ENCODE measurements at regions not wholly inside any gene's neighbourhood (a gene's known extent, or its start where the extent isn't known, plus 50 kb on each side); places are given as distances from the start of the nearest gene placed in this dataset.

- TF ChIP-seq CTCF (conservative IDR thresholded peaks at IDR 0.05; ENCODE audit: low read length): no peak
- DNase-seq (ENCODE audit: low read depth): no peak
- H3K4me3 ChIP-seq (ENCODE audit: low read length): no peak overlapping the region
Observed at GRCh38 chr5:2138896-2139295, 256.2 kb upstream of the IRX4 start.

- no peak for DNase-seq (ENCODE audit: low read depth)
- TF ChIP-seq CTCF (conservative IDR thresholded peaks at IDR 0.05; ENCODE audit: low read length): no peak
- H3K4me3 ChIP-seq (ENCODE audit: low read length): no peak overlapping the region
Observed at GRCh38 chr5:2137444-2138050, 254.8 kb upstream of the IRX4 start.

DNA sequence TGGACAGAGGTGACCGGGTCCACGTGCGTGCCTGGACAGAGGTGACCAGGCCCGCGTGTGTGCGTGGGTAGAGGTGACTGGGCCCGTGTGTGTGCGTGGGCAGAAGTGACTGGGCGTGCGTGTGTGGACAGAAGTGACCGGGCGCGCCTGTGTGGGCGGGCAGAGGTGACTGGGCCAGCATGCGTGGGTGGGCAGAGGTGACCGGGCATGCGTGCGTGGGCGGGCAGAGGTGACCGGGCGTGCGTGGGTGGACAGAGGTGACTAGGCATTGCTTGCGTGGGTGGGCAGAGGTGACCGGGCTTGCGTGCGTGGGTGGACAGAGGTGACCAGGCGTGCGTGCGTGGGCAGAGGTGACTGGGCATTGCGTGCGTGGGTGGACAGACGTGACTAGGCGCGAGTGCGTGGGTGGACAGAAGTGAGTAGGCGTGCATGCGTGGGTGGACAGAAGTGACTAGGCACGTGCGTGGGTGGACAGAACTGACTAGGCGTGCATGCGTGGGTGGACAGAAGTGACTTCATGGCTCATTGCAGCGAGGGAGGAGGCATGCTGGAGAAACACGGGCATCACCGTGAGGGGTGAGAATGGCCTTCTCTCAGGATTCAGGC lies 254.1 kb upstream of the IRX4 start:
- H3K4me3 ChIP-seq (ENCODE audit: low read length): no peak overlapping the region
- no peak for TF ChIP-seq CTCF (conservative IDR thresholded peaks at IDR 0.05; ENCODE audit: low read length)
- DNase-seq (ENCODE audit: low read depth): no peak

GRCh38 chr5:2135833-2136232 lies 253.1 kb upstream of the IRX4 start:
- no peak for DNase-seq (ENCODE audit: low read depth)
- TF ChIP-seq CTCF (conservative IDR thresholded peaks at IDR 0.05; ENCODE audit: low read length): no peak
- H3K4me3 ChIP-seq (ENCODE audit: low read length): no peak overlapping the region

GRCh38 chr5:2135354-2135753 lies 252.6 kb upstream of the IRX4 start:
- no peak overlapping the region for H3K4me3 ChIP-seq (ENCODE audit: low read length)
- no peak for TF ChIP-seq CTCF (conservative IDR thresholded peaks at IDR 0.05; ENCODE audit: low read length)
- no peak for DNase-seq (ENCODE audit: low read depth)

GRCh38 chr5:2134543-2135292 lies 252.0 kb upstream of the IRX4 start:
- no peak for TF ChIP-seq CTCF (conservative IDR thresholded peaks at IDR 0.05; ENCODE audit: low read length)
- no peak for DNase-seq (ENCODE audit: low read depth)
- H3K4me3 ChIP-seq (ENCODE audit: low read length): no peak overlapping the region

GRCh38 chr5:2133936-2134335 lies 251.2 kb upstream of the IRX4 start:
- DNase-seq (ENCODE audit: low read depth): no peak
- TF ChIP-seq CTCF (conservative IDR thresholded peaks at IDR 0.05; ENCODE audit: low read length): no peak
- H3K4me3 ChIP-seq (ENCODE audit: low read length): no peak overlapping the region

All from AG10803 (cell line).